Subcutaneous abdominal adipose tissue (tissue), 5 donors: ENCODE measurements at regions not wholly inside any gene's neighbourhood (a gene's known extent, or its start where the extent isn't known, plus 50 kb on each side); places are given as distances from the start of the nearest gene placed in this dataset.

ENCODE experiments used
- H3K27ac ChIP-seq: one replicate; pipeline ENCODE4 v1.7.0; 2013; ENCODE audit warnings: low read depth, mild to moderate bottlenecking, inconsistent platforms, low read length, moderate library complexity
- H3K27me3 ChIP-seq, 5 donors: one replicate each; pipeline ENCODE4 v1.7.0; 2013; ENCODE audit warnings: low read length in 5 of 5, inconsistent platforms in 1 of 5; ENCODE audit not compliant: control insufficient read depth in 5 of 5, insufficient read depth in 4 of 5
- H3K36me3 ChIP-seq, 5 donors: one replicate each; pipeline ENCODE4 v1.7.0; 2013; ENCODE audit warnings: low read length in 5 of 5; ENCODE audit not compliant: control insufficient read depth in 5 of 5, insufficient read depth in 5 of 5
- H3K4me1 ChIP-seq, 5 donors: one replicate each; pipeline ENCODE4 v1.7.0; 2013; ENCODE audit warnings: low read length in 5 of 5, mild to moderate bottlenecking in 3 of 5, moderate library complexity in 1 of 5; ENCODE audit not compliant: control insufficient read depth in 5 of 5, insufficient read depth in 5 of 5
- H3K4me3 ChIP-seq, 5 donors: one replicate each; pipeline ENCODE4 v1.7.0; 2013; ENCODE audit warnings: low read length in 5 of 5, low read depth in 1 of 5
- H3K9ac ChIP-seq, 5 donors: one replicate each; pipeline ENCODE4 v1.7.0; 2013; ENCODE audit warnings: low read length in 5 of 5, mild to moderate bottlenecking in 4 of 5, moderate library complexity in 3 of 5
- H3K9me3 ChIP-seq, 5 donors: one replicate each; pipeline ENCODE4 v1.7.0; 2013; ENCODE audit warnings: low read length in 5 of 5; ENCODE audit not compliant: control insufficient read depth in 5 of 5
- donor health status: healthy.
- donor health status: healthy.
- donor health status: healthy.
- donor health status: healthy.
- donor health status: healthy.

DNA sequence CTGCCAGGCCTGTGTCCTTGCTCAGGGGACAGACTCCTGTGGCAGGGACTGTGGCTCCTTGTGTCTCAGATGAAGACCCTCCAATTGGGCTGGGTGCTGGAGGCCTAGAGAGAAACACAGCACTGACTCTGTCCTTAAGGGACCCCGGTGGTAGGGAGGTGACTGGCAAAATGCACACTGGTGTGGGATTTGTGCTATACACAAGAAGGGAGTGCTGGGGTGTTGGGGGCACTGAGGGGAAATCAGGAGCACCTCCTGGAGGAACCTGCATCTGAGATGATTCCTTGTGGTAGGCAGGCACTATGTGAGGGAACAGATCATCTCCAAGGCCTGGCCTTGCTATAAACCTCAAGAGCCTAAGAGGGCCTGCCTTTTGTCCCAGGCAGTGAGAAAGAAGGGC lies 149.2 kb downstream of the RPS24 start:
- Histone ChIP-seq H3K4me1 (peaks cover 0 to 16% (median 7%) of the 10 kb centered on the region in 5 donors), H3K4me3 (no peak overlapping the region), H3K36me3 (no peaks in the 10 kb centered on the region), H3K27me3 (peaks cover 0 to 17% (median 0%) of the 10 kb centered on the region in 5 donors), H3K9ac (no peak overlapping the region), H3K9me3 (no peaks in the 10 kb centered on the region), H3K27ac (no peak overlapping the region)

DNA sequence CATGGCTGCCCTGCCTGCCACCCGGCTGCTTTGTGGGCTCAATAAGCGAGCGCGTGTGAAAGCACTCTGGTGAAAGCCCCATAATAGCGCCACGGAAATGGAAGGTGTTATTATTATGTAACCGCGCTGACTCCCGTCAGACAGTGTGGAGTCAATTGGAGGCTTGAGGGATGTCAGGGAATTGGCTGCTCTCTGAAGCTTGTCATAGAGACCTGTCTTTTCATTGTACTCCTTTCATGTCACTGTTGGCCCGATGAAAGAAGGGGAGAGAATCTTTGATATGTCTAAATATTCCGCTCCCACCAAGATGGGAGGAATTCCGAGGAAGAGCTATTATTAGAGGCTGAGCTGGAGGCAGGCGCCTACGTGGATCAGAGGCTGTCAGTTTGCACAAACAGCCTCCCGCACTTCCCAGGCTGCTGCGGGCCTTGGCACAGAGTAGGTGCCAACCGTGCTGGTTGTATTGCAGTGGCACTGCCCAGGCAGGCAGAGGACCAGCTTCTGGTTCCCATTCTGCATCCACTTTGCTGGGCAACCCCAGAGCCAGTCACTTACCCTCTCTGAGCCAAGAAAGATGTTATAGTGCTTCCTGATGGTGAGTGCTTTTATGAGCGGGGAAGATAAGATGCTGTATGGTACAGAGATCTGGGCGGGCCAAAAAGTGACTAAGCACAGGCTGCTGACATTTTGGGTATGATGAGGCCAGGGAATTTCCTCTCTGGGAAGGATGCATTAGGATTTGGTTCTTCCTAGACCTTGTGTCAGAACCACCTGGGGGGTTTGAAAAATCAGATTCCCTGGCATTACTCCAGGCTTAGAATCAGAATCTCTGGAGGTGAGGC lies 151.4 kb downstream of the RPS24 start:
- H3K4me3 ChIP-seq, result no peak overlapping the region
- peaks cover 0 to 16% (median 7%) of the 10 kb centered on the region in 5 donors for H3K4me1 ChIP-seq
- no peaks in the 10 kb centered on the region for H3K36me3 ChIP-seq
- no peak overlapping the region for H3K9ac ChIP-seq
- H3K27me3 ChIP-seq, result peaks cover 0 to 9% (median 0%) of the 10 kb centered on the region in 5 donors
- no peaks in the 10 kb centered on the region for H3K9me3 ChIP-seq
- no peak overlapping the region for H3K27ac ChIP-seq

DNA sequence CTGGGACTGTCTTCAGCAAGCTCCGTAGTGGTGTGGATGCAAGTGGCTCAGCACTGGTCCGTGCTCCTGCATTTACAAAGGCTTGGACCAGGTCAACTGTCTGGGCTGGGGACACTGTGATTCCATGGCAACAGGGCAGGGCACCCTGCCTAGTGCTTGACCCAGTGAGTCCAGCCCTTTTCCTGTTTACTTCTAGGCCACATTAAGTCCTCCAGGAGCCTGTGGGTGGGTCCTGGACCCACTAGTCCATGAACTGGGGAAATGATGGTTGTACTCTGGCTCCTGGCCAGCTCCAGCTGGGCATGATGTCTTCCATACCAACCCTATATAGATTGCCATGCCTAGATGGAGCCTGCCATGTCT lies 152.0 kb downstream of the RPS24 start:
- no peak overlapping the region for H3K4me3 ChIP-seq
- no peaks in the 10 kb centered on the region for H3K9me3 ChIP-seq
- peaks cover 0 to 19% (median 7%) of the 10 kb centered on the region in 5 donors for H3K4me1 ChIP-seq
- H3K36me3 ChIP-seq, result no peaks in the 10 kb centered on the region
- H3K27me3 ChIP-seq, result peaks cover 0 to 7% (median 0%) of the 10 kb centered on the region in 5 donors
- no peak overlapping the region for H3K9ac ChIP-seq
- H3K27ac ChIP-seq, result no peak overlapping the region

DNA sequence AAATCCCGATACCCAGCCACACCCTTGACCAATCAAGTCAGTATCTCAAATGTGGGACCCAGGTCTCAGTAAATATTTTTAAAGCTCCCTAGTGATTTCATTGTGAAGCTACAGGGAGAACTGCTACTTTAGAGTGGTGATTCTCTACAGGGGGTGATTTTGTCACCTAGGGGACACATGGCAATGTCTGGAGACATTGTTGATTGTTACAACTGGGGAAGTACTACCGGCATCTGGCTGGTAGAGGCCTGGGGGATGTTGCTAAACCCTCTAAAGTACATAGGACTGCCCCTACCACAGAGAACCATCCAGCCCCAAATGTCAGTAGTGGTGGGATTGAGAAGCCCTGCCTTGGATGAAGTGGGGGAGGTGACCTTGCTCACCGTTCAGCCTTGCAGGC lies 152.9 kb downstream of the RPS24 start:
- no peaks in the 10 kb centered on the region for H3K36me3 ChIP-seq
- H3K27me3 ChIP-seq, result peaks cover 0 to 2% (median 0%) of the 10 kb centered on the region in 5 donors
- peaks cover 0 to 19% (median 7%) of the 10 kb centered on the region in 5 donors for H3K4me1 ChIP-seq
- no peak overlapping the region for H3K4me3 ChIP-seq
- H3K9me3 ChIP-seq, result no peaks in the 10 kb centered on the region
- H3K9ac ChIP-seq, result no peak overlapping the region
- no peak overlapping the region for H3K27ac ChIP-seq

DNA sequence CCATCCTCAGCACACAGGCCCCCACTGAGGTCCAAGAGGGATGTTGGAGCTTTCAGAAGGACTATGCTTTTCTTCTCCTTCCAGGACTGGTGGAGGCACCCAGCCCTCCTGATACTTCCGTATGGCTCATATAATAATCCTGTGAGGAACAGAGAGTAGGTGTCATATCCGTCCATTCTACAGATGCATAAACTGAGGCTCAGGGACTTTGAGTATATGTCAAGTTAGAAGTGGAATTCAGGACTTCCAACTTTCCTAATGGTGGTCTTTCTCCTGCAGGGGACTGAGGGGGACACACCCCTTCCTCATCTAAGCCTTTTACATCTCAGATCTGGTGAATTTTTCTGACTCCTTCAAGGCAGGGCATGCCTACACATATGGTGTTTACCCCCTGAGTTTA lies 153.7 kb downstream of the RPS24 start:
- Histone ChIP-seq H3K4me3 (no peak overlapping the region), H3K9ac (no peak overlapping the region), H3K27me3 (no peaks in the 10 kb centered on the region), H3K27ac (no peak overlapping the region), H3K4me1 (peaks cover 0 to 19% (median 7%) of the 10 kb centered on the region in 5 donors), H3K9me3 (no peaks in the 10 kb centered on the region), H3K36me3 (no peaks in the 10 kb centered on the region)

DNA sequence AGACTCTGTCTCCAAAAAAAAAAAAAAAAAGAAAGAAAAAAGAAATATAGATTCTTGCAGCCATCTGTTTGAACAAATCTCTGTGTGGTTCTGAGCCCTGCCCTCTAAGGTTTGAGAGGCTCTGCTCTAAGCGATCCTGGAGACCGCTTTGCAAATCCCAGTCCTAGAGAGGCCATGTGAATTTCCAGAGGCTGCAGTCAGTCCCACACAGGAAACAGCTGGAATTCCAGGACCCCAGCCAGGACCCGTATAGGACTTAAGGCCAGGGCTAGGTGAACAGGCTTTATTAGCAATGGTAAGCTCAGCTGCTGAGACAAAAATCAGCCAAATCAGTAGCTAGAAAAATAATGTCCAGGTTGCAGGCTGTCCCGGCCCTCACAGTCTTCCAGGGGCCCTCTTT lies 154.8 kb downstream of the RPS24 start:
- Histone ChIP-seq H3K9ac (no peak overlapping the region), H3K4me3 (no peak overlapping the region), H3K4me1 (peaks cover 0 to 19% (median 7%) of the 10 kb centered on the region in 5 donors), H3K36me3 (no peaks in the 10 kb centered on the region), H3K27ac (no peak overlapping the region), H3K27me3 (no peaks in the 10 kb centered on the region), H3K9me3 (peaks cover 0 to 6% (median 3%) of the 10 kb centered on the region in 5 donors)

DNA sequence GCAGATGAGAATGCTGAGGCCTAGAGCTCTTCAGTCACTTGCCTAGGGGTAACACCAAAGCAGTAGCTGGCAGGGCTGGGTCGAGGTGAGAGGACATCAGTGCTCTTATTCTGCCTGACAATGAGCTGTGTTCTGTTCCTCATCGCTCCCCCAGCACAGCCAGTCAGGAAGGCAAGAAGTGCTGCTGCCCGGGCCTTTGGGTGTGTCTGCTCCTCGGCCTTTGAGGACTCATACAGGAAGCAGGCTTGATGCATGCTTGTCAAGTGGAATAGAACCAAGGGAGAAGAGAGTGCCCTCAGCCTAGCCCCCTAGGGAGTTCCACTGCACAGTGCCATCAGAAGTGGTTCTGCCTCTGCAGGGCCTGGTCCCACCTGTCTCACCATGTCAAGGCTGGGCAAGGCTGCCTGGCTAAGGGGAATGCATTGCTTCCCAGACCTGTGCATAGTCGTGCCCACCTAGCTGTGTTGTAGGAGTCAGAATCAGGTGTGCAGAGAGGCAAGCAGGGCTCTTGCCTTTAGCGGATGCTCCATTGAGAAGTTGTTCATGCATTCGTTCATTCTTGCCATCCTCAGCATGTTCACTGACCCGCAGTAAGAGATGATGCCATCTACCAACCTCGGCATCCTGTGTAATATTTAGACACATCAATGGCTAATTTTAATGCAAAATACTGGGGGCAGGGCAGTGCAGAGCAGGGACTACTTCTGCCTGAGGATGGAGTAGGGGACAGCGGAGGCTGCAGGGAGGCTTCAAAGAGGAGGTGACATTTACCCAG lies 156.6 kb downstream of the RPS24 start:
- no peak overlapping the region for H3K9ac ChIP-seq
- no peak overlapping the region for H3K27ac ChIP-seq
- H3K9me3 ChIP-seq, result peaks cover 0 to 8% (median 4%) of the 10 kb centered on the region in 5 donors
- H3K27me3 ChIP-seq, result no peaks in the 10 kb centered on the region
- H3K4me1 ChIP-seq, result peaks cover 0 to 13% (median 7%) of the 10 kb centered on the region in 5 donors
- H3K4me3 ChIP-seq, result no peak overlapping the region
- H3K36me3 ChIP-seq, result no peaks in the 10 kb centered on the region

DNA sequence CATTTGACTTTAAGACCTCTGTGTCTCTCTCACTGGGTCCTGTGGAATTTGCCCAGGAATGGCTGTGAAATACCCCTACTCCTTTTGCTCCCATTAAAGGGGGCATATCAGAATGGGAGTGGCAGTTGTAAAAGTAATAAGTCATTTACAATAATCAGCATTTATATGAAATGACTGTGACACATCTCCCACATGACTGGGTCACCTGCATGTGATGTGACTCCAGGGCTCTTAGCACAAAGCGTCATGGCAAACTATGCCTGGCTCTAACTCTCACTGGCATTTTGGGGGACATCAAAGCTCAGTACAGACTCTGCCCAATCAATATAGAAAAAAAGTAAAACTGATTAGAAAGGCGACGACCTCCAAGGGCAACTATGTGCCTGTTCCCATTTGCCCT lies 157.6 kb downstream of the RPS24 start:
- H3K27me3 ChIP-seq, result no peaks in the 10 kb centered on the region
- no peak overlapping the region for H3K4me3 ChIP-seq
- no peak overlapping the region for H3K9ac ChIP-seq
- peaks cover 0 to 3% (median 0%) of the 10 kb centered on the region in 5 donors for H3K4me1 ChIP-seq
- H3K36me3 ChIP-seq, result no peaks in the 10 kb centered on the region
- H3K27ac ChIP-seq, result no peak overlapping the region
- H3K9me3 ChIP-seq, result peaks cover 0 to 8% (median 4%) of the 10 kb centered on the region in 5 donors

DNA sequence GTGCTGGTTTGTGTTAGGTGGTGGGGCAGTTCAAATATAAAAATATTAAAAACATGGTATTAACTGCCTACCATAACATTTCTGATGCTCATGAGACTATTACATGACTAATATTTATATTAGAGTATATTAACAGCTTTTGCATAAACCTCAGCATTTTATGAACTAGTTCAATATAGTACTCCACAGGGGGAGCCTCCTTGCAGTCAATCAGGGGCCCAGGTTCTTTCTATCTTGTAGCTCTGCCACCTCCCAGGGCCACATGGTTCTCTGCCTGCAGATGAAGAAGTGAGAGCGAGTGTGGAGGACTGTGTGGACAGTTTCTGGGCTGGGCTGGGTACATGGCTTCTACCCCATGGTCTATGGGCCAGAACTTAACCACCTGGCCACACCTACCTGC lies 159.5 kb downstream of the RPS24 start:
- Histone ChIP-seq H3K9me3 (peaks cover 2 to 10% (median 4%) of the 10 kb centered on the region in 5 donors), H3K27ac (no peak overlapping the region), H3K4me3 (no peak overlapping the region), H3K36me3 (no peaks in the 10 kb centered on the region), H3K9ac (no peak overlapping the region), H3K27me3 (no peaks in the 10 kb centered on the region), H3K4me1 (peaks cover 0 to 3% (median 0%) of the 10 kb centered on the region in 5 donors)

DNA sequence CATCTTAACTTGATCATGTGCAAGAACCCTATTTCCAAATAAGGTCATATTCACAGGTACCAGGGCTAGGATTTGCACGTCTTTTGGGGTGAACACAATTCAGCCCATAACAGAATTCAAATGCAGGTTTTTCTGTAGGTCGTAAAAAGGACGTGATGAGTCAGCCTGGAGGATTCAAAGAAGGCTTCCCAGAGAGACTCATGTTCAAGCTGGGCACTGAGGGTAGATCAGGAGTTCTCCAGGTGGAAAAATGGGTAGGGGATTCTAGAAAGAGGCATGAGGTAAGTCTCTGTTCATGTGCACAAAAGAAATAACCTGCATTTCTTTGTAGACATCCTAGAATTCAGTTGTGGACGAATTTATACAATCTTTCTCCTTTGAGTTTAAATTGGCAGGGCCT lies 160.4 kb downstream of the RPS24 start:
- H3K9me3 ChIP-seq, result peaks cover 2 to 10% (median 4%) of the 10 kb centered on the region in 5 donors
- H3K27me3 ChIP-seq, result no peaks in the 10 kb centered on the region
- H3K4me3 ChIP-seq, result no peak overlapping the region
- H3K4me1 ChIP-seq, result peaks cover 0 to 3% (median 0%) of the 10 kb centered on the region in 5 donors
- no peaks in the 10 kb centered on the region for H3K36me3 ChIP-seq
- no peak overlapping the region for H3K9ac ChIP-seq
- H3K27ac ChIP-seq, result no peak overlapping the region
